ENCODE measurements at regions not wholly inside any gene's neighbourhood (a gene's known extent, or its start where the extent isn't known, plus 50 kb on each side); places are given as distances from the start of the nearest gene placed in this dataset.
A peak's percentile ranks its signal among the peaks of the same experiment; 100 is the strongest.

DNA sequence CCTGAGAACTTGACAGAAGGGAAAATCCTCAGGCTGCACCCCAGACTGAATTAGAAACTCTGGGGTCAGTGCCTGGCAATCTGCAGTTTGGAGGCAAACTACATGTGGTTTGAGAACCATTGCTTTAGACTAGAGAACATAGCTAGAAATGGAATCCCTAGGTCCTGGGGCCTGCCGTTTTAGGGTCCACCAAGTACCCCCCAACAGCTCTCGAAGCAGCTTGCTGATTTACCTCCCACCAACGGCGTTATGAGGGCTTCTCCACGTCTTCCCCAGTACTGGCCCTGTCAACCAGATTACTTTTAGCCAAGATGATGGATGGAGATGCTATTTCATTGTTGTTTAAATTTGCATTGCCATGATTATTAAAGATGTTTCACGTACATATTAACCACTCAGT, 272.5 kb downstream of the XXYLT1 start:
- no peak for TF ChIP-seq CTCF (IDR thresholded peaks at IDR 0.05; ENCODE audit: insufficient read depth, low read depth, low read length, missing control alignments)
- DNase-seq (ENCODE audit: low read depth): no peak
- H3K4me3 ChIP-seq (ENCODE audit: low read depth, low read length): no peak overlapping the region

DNA sequence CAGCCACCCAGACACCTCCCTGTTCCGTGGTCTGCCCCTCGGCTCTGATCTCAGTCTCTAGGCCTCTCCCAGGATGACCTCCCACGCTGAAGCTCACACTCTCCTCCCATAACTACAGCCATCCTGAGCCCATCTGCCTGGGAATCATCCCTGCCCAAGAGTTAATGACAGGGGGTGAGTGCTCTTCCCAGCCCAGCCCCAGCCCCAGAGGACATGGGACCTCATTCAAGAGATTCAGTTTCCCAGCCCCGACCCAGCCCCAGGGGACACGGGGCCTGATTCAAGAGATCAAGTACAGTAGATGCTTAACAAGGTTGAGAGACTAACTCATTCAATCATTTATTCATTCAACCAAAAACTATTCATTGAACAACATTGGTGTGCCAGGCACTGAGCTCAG, 272.0 kb downstream of the XXYLT1 start:
- no peak for TF ChIP-seq CTCF (IDR thresholded peaks at IDR 0.05; ENCODE audit: insufficient read depth, low read depth, low read length, missing control alignments)
- H3K4me3 ChIP-seq (ENCODE audit: low read depth, low read length): no peak overlapping the region
- DNase-seq (ENCODE audit: low read depth): no peak

- H3K4me3 ChIP-seq (ENCODE audit: low read depth, low read length): no peak overlapping the region
- TF ChIP-seq CTCF (IDR thresholded peaks at IDR 0.05; ENCODE audit: insufficient read depth, low read depth, low read length, missing control alignments): no peak
- DNase-seq (ENCODE audit: low read depth): no peak
Observed at GRCh38 chr3:194999491-194999890, 271.5 kb downstream of the XXYLT1 start.

DNA sequence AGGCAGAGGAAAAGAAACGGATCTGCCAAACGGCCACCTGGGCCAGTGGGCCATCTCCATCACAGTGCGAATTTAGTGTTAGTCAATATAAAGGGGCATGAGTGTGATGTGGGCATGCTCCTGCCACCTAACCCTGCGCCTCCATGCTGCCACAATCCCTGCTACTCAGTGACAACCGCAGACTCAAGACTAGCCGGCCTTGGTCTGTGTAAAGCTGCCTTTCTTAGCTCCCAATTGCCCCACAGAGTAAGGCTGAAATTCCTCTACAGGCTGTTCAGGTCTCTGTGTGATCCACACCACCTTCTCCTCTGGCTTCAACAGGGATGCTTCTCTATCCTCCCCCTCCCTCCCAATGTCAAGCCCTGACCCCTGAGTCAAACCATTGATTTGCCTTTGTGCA, 269.7 kb downstream of the XXYLT1 start:
- no peak for DNase-seq (ENCODE audit: low read depth)
- H3K4me3 ChIP-seq (ENCODE audit: low read depth, low read length): no peak overlapping the region
- no peak for TF ChIP-seq CTCF (IDR thresholded peaks at IDR 0.05; ENCODE audit: insufficient read depth, low read depth, low read length, missing control alignments)

GRCh38 chr3:195001961-195002861, 268.7 kb downstream of the XXYLT1 start:
- peak; percentile 65 for DNase-seq (ENCODE audit: low read depth)
- TF ChIP-seq CTCF (IDR thresholded peaks at IDR 0.05; ENCODE audit: insufficient read depth, low read depth, low read length, missing control alignments): peak; percentile 65
- no peak overlapping the region for H3K4me3 ChIP-seq (ENCODE audit: low read depth, low read length)

- no peak overlapping the region for H3K4me3 ChIP-seq (ENCODE audit: low read depth, low read length)
- no peak for DNase-seq (ENCODE audit: low read depth)
- no peak for TF ChIP-seq CTCF (IDR thresholded peaks at IDR 0.05; ENCODE audit: insufficient read depth, low read depth, low read length, missing control alignments)
Observed at GRCh38 chr3:195003006-195003892, 267.7 kb downstream of the XXYLT1 start.
